OCI-LY1 (cell line): ENCODE measurements at regions not wholly inside any gene's neighbourhood (a gene's known extent, or its start where the extent isn't known, plus 50 kb on each side); places are given as distances from the start of the nearest gene placed in this dataset.

Experiments
- H2AFZ ChIP-seq: fragments of 200-600 bp; sonication (generic), shearing (Covaris generic); 2 replicates; pipeline ENCODE4 v1.6.0; 2014; ENCODE audit warnings: antibody characterized with exemption, mild to moderate bottlenecking, low read length
- H3F3A ChIP-seq: fragments of 200-600 bp; sonication (generic), shearing (Covaris generic); 2 replicates; pipeline ENCODE4 v1.6.0; 2014; ENCODE audit warnings: mild to moderate bottlenecking, antibody characterized with exemption, low read length, moderate library complexity; ENCODE audit not compliant: insufficient read depth
- H3K27ac ChIP-seq: fragments of 200-600 bp; sonication (generic); 2 replicates; pipeline ENCODE4 v1.5.1; 2014; ENCODE audit warnings: low read length, mixed run types, mild to moderate bottlenecking, low read depth; ENCODE audit not compliant: poor library complexity, severe bottlenecking
- H3K27me3 ChIP-seq: fragments of 200-600 bp; sonication (generic); 2 replicates; pipeline ENCODE4 v1.6.0; 2014; ENCODE audit warnings: antibody characterized with exemption, mild to moderate bottlenecking, low read length, moderate library complexity; ENCODE audit not compliant: insufficient read depth
- H3K36me3 ChIP-seq: fragments of 200-600 bp; sonication (generic); 2 replicates; pipeline ENCODE4 v1.6.1; 2014; ENCODE audit warnings: mild to moderate bottlenecking, antibody characterized with exemption, low read length, moderate library complexity, mixed read lengths; ENCODE audit not compliant: insufficient read depth
- H3K4me1 ChIP-seq: fragments of 200-600 bp; sonication (generic); 2 replicates; pipeline ENCODE4 v1.5.1; 2014; ENCODE audit warnings: mild to moderate bottlenecking, low read length, moderate library complexity; ENCODE audit not compliant: insufficient read depth, severe bottlenecking
- H3K4me2 ChIP-seq: fragments of 200-600 bp; sonication (generic), shearing (Covaris generic); 2 replicates; pipeline ENCODE4 v1.6.1; 2014; ENCODE audit warnings: low read length
- H3K4me3 ChIP-seq: fragments of 200-600 bp; sonication (generic); 2 replicates; pipeline ENCODE4 v1.5.1; 2014; ENCODE audit warnings: low read length, low read depth, mild to moderate bottlenecking, mixed read lengths; ENCODE audit not compliant: poor library complexity, severe bottlenecking
- H3K79me2 ChIP-seq: fragments of 200-600 bp; shearing (Covaris generic); 2 replicates; pipeline ENCODE4 v1.6.1; 2016; ENCODE audit warnings: mixed run types, low read length, mixed read lengths; ENCODE audit not compliant: insufficient read depth
- H3K9ac ChIP-seq: fragments of 200-600 bp; sonication (generic), shearing (Covaris generic); 2 replicates; pipeline ENCODE4 v1.6.1; 2014; ENCODE audit warnings: mild to moderate bottlenecking, low read length, mixed read lengths
- H3K9me2 ChIP-seq: fragments of 200-600 bp; sonication (generic), shearing (Covaris generic); 2 replicates; pipeline ENCODE4 v1.6.1; 2014; ENCODE audit warnings: low read depth, mild to moderate bottlenecking, low read length, mixed read lengths
- H3K9me3 ChIP-seq: fragments of 200-600 bp; shearing (Covaris generic); 2 replicates; pipeline ENCODE4 v1.6.1; 2014; ENCODE audit warnings: low read length, mixed read lengths
- H4K20me1 ChIP-seq: fragments of 200-600 bp; sonication (generic), shearing (Covaris generic); 2 replicates; pipeline ENCODE4 v1.6.0; 2016; ENCODE audit warnings: mild to moderate bottlenecking, low read length; ENCODE audit not compliant: insufficient read depth
- CTCF ChIP-seq: fragments of 200-600 bp; sonication (generic), shearing (Covaris generic); IDR thresholded peaks from 2 replicates; pipeline ENCODE4 v1.5.1; 2017; ENCODE audit warnings: mild to moderate bottlenecking, antibody characterized with exemption, low read length, moderate library complexity, mixed read lengths
- EZH2 ChIP-seq: fragments of 200-600 bp; sonication (generic), shearing (Covaris generic); IDR thresholded peaks from 2 replicates; pipeline ENCODE4 v1.8.0; 2017; ENCODE audit warnings: borderline replicate concordance, mixed run types, mild to moderate bottlenecking, antibody characterized with exemption, low read length, moderate library complexity, mixed read lengths

- H3F3A ChIP-seq: no peaks in the 10 kb centered on the region
- H3K9ac ChIP-seq: no peak overlapping the region
- H3K27ac ChIP-seq: no peak overlapping the region
- no peaks in the 10 kb centered on the region for H3K27me3 ChIP-seq
- H3K36me3 ChIP-seq: no peaks in the 10 kb centered on the region
- no peaks in the 10 kb centered on the region for H3K9me3 ChIP-seq
- H3K9me2 ChIP-seq: no peaks in the 10 kb centered on the region
- no peaks in the 10 kb centered on the region for H3K79me2 ChIP-seq
- H2AFZ ChIP-seq: no peak overlapping the region
- H3K4me1 ChIP-seq: no peaks in the 10 kb centered on the region
- no peak overlapping the region for H3K4me3 ChIP-seq
- TF ChIP-seq EZH2 (no peak), CTCF (no peak)
- H3K4me2 ChIP-seq: no peak overlapping the region
- H4K20me1 ChIP-seq: no peaks in the 10 kb centered on the region
These were observed 791.7 kb upstream of the CDH10 start for GRCh38 chr5:25436452-25436851.

- TF ChIP-seq CTCF (no peak), EZH2 (no peak)
- H3K4me1 ChIP-seq: no peaks in the 10 kb centered on the region
- no peaks in the 10 kb centered on the region for H3K9me3 ChIP-seq
- no peaks in the 10 kb centered on the region for H3F3A ChIP-seq
- no peaks in the 10 kb centered on the region for H3K27me3 ChIP-seq
- no peaks in the 10 kb centered on the region for H3K9me2 ChIP-seq
- no peak overlapping the region for H3K4me3 ChIP-seq
- no peak overlapping the region for H3K9ac ChIP-seq
- H3K4me2 ChIP-seq: no peak overlapping the region
- no peaks in the 10 kb centered on the region for H4K20me1 ChIP-seq
- H3K79me2 ChIP-seq: no peaks in the 10 kb centered on the region
- no peaks in the 10 kb centered on the region for H3K36me3 ChIP-seq
- H3K27ac ChIP-seq: no peak overlapping the region
- H2AFZ ChIP-seq: no peak overlapping the region
These were observed 791.1 kb upstream of the CDH10 start for GRCh38 chr5:25435882-25436281.

GRCh38 chr5:25427240-25427639 is 782.5 kb upstream of the CDH10 start:
- no peaks in the 10 kb centered on the region for H3K4me1 ChIP-seq
- no peaks in the 10 kb centered on the region for H4K20me1 ChIP-seq
- H3K27ac ChIP-seq: no peak overlapping the region
- H3K9ac ChIP-seq: no peak overlapping the region
- H2AFZ ChIP-seq: no peak overlapping the region
- H3K4me3 ChIP-seq: no peak overlapping the region
- H3K36me3 ChIP-seq: no peaks in the 10 kb centered on the region
- TF ChIP-seq EZH2 (no peak), CTCF (no peak)
- no peaks in the 10 kb centered on the region for H3K9me2 ChIP-seq
- no peaks in the 10 kb centered on the region for H3K27me3 ChIP-seq
- no peak overlapping the region for H3K4me2 ChIP-seq
- H3K9me3 ChIP-seq: no peaks in the 10 kb centered on the region
- H3F3A ChIP-seq: no peaks in the 10 kb centered on the region
- H3K79me2 ChIP-seq: no peaks in the 10 kb centered on the region
